Mesodermal cell (in vitro differentiated cells): ENCODE measurements at regions not wholly inside any gene's neighbourhood (a gene's known extent, or its start where the extent isn't known, plus 50 kb on each side); places are given as distances from the start of the nearest gene placed in this dataset.
"Not testable (repeated sequence)": the region's sequence is repeated elsewhere in the genome, so short reads cannot be mapped to it uniquely, and the experiment has no call there.

Experiments used
- H3K27ac ChIP-seq: 2 replicates; pipeline ENCODE4 v1.7.0; 2013; ENCODE audit warnings: mild to moderate bottlenecking, low read depth, low read length, moderate library complexity; ENCODE audit not compliant: severe bottlenecking
- H3K36me3 ChIP-seq: 2 replicates; pipeline ENCODE4 v1.7.1; 2013; ENCODE audit warnings: mild to moderate bottlenecking, low read length, moderate library complexity; ENCODE audit not compliant: control insufficient read depth, insufficient read depth
- H3K4me1 ChIP-seq: one replicate; pipeline ENCODE4 v1.7.1; 2013; ENCODE audit warnings: mild to moderate bottlenecking, low read length; ENCODE audit not compliant: insufficient read depth, control insufficient read depth, poor library complexity, severe bottlenecking
- H3K4me3 ChIP-seq: 2 replicates; pipeline ENCODE4 v1.7.0; 2013; ENCODE audit warnings: low read length, control low read depth, mild to moderate bottlenecking; ENCODE audit not compliant: insufficient read depth, poor library complexity, severe bottlenecking; ENCODE audit errors: extremely low read depth
- H3K9me3 ChIP-seq: 2 replicates; pipeline ENCODE4 v1.7.1; 2013; ENCODE audit warnings: mild to moderate bottlenecking, low read length, moderate library complexity; ENCODE audit not compliant: control insufficient read depth
- WGBS, 2 experiments: methylation state at CpG; one replicate each; pipeline ENCODE4 v1.1.5; 2013; ENCODE audit warnings: missing lambda C conversion rate in 2 of 2; ENCODE audit not compliant: insufficient coverage in 2 of 2; 5-methylcytosine and 5-hydroxymethylcytosine counted together

- WGBS, 2 experiments: 88 to 100% methylated on average over 1 of the region's 3 CpGs
- Histone ChIP-seq H3K4me3 (no peak overlapping the region), H3K9me3 (no peaks in the 10 kb centered on the region), H3K4me1 (peaks cover 59% of the 10 kb centered on the region), H3K27ac (no peak overlapping the region), H3K36me3 (no peaks in the 10 kb centered on the region)
Measured at GRCh38 chr18:49731860-49732311, 81.4 kb downstream of the ACAA2 start.

GRCh38 chr18:49731421-49731841 lies 81.9 kb downstream of the ACAA2 start:
- H3K9me3 ChIP-seq: no peaks in the 10 kb centered on the region
- no peaks in the 10 kb centered on the region for H3K36me3 ChIP-seq
- WGBS, 2 experiments: 93 to 98% methylated on average over 3 to 5 of the region's 5 CpGs
- H3K4me3 ChIP-seq: no peak overlapping the region
- peaks cover 63% of the 10 kb centered on the region for H3K4me1 ChIP-seq
- H3K27ac ChIP-seq: no peak overlapping the region

GRCh38 chr18:49730951-49731391 lies 82.4 kb downstream of the ACAA2 start:
- Histone ChIP-seq H3K27ac (no peak overlapping the region), H3K4me1 (peaks cover 67% of the 10 kb centered on the region), H3K4me3 (no peak overlapping the region), H3K9me3 (no peaks in the 10 kb centered on the region), H3K36me3 (no peaks in the 10 kb centered on the region)
- 58 to 60% methylated on average over 3 to 4 of the region's 4 CpGs for WGBS, 2 experiments

GRCh38 chr18:49728542-49728941 lies 84.8 kb downstream of the ACAA2 start:
- peaks cover 74% of the 10 kb centered on the region for H3K4me1 ChIP-seq
- no peak overlapping the region for H3K27ac ChIP-seq
- H3K36me3 ChIP-seq: no peaks in the 10 kb centered on the region
- no peaks in the 10 kb centered on the region for H3K9me3 ChIP-seq
- no peak overlapping the region for H3K4me3 ChIP-seq
- WGBS, 2 experiments: 63 to 64% methylated on average over 2 to 4 of the region's 4 CpGs

GRCh38 chr18:49727816-49728215 lies 85.5 kb downstream of the ACAA2 start:
- no peaks in the 10 kb centered on the region for H3K9me3 ChIP-seq
- H3K27ac ChIP-seq: peak overlapping the region; percentile 98
- peaks cover 73% of the 10 kb centered on the region for H3K4me1 ChIP-seq
- no peaks in the 10 kb centered on the region for H3K36me3 ChIP-seq
- no peak overlapping the region for H3K4me3 ChIP-seq
- WGBS, 2 experiments: 96 to 99% methylated on average over 9 to 10 of the region's 10 CpGs

- Histone ChIP-seq H3K4me1 (peaks cover 67% of the 10 kb centered on the region), H3K27ac (peak overlapping the region; percentile 98), H3K4me3 (no peak overlapping the region), H3K9me3 (no peaks in the 10 kb centered on the region), H3K36me3 (no peaks in the 10 kb centered on the region)
- WGBS, 2 experiments: no CpG with 5 or more reads among the region's 1 CpG
Measured at GRCh38 chr18:49726675-49726963, 86.7 kb downstream of the ACAA2 start.

- Histone ChIP-seq H3K9me3 (no peaks in the 10 kb centered on the region), H3K4me3 (no peak overlapping the region), H3K36me3 (no peaks in the 10 kb centered on the region), H3K27ac (peak overlapping the region; percentile 98), H3K4me1 (peaks cover 61% of the 10 kb centered on the region)
- WGBS, 2 experiments: 17 to 24% methylated on average over 10 of the region's 13 CpGs
Measured at GRCh38 chr18:49725809-49726674, 87.3 kb downstream of the ACAA2 start.

- 42 to 62% methylated on average over 3 to 8 of the region's 13 CpGs for WGBS, 2 experiments
- no peaks in the 10 kb centered on the region for H3K36me3 ChIP-seq
- no peak overlapping the region for H3K4me3 ChIP-seq
- H3K27ac ChIP-seq: peak overlapping the region; percentile 90
- H3K9me3 ChIP-seq: no peaks in the 10 kb centered on the region
- peaks cover 42% of the 10 kb centered on the region for H3K4me1 ChIP-seq
Measured at GRCh38 chr18:49723648-49724180, 89.6 kb downstream of the ACAA2 start.

GRCh38 chr18:49722477-49722876 lies 90.9 kb downstream of the ACAA2 start:
- no peak overlapping the region for H3K4me3 ChIP-seq
- H3K36me3 ChIP-seq: no peaks in the 10 kb centered on the region
- peaks cover 37% of the 10 kb centered on the region for H3K4me1 ChIP-seq
- WGBS, 2 experiments: 100% methylated on average over 1 of the region's 4 CpGs
- H3K27ac ChIP-seq: no peak overlapping the region
- H3K9me3 ChIP-seq: no peaks in the 10 kb centered on the region

- 90% methylated on average over 2 of the region's 3 CpGs; no CpG with 5 or more reads in 1 of the 2 experiments for WGBS, 2 experiments
- Histone ChIP-seq H3K27ac (no peak overlapping the region), H3K36me3 (no peaks in the 10 kb centered on the region), H3K9me3 (no peaks in the 10 kb centered on the region), H3K4me3 (no peak overlapping the region), H3K4me1 (peaks cover 32% of the 10 kb centered on the region)
Measured at GRCh38 chr18:49721981-49722380, 91.4 kb downstream of the ACAA2 start.

GRCh38 chr18:49720944-49721343 lies 92.4 kb downstream of the ACAA2 start:
- H3K4me3 ChIP-seq, H3K9me3 ChIP-seq, H3K36me3 ChIP-seq, H3K27ac ChIP-seq: not testable (repeated sequence)
- no CpG with 5 or more reads among the region's 3 CpGs for WGBS, 2 experiments
- H3K4me1 ChIP-seq: peaks cover 23% of the 10 kb centered on the region
